ENCODE measurements at regions not wholly inside any gene's neighbourhood (a gene's known extent, or its start where the extent isn't known, plus 50 kb on each side); places are given as distances from the start of the nearest gene placed in this dataset.

DNA sequence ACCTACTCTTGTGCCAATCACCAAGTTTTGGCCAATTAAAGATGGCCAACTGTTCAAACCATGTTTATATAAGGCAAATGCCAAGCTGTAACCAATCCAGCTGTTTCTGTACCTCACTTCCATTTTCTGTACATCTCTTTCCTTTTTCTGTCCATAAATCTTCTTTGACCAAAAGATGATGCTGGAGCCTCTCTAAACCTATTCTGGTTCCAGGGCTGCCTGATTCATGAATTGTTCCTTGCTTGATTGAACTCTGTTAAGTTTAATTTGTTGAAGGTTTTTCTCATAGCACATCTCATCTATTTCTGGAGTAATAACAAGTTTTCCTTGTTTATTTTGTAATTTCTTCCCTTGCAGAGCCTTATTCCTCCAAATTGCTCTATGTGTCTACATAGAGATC lies 115.3 kb upstream of the SMAD3 start:
- no peak for TF ChIP-seq CTCF (IDR thresholded peaks at IDR 0.05; ENCODE audit: low read depth, low read length)
- no peak overlapping the region for H3K4me3 ChIP-seq (ENCODE audit: low read depth, low read length)

DNA sequence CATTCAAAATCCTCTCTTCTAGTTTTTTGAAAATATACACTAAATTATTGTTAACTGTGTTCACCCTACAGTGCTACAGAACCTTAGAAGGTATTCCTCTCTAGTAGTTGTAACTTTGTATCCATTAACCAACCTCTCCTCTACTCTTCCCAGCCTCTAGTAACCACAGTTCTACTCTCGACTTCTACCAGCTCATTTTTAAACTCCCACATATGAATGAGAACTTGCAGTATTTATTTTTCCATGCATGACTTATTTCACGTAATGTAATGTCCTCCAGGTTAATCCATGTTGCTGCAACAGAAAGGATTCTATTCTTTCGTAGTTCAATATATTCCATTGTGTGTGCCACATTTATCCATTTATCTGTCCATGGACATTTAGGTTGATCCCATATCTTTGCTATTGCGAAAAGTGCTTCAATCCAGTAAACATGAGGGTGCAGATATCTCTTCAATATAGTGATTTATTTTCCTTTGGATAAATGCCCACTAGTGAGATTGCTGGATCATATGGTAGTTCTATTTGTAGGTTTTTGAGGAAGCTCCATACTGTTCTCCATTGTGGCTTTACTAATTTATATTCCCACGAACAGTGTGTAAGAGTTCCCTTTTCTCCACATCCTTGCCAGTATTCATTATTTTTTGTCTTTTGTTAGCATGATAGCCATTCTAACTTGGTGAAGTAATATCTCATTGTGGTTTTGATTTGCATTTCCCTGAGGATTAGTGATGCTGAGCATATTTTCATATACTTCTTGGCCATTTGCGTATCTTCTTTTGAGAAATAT lies 113.7 kb upstream of the SMAD3 start:
- no peak overlapping the region for H3K4me3 ChIP-seq (ENCODE audit: low read depth, low read length)
- no peak for TF ChIP-seq CTCF (IDR thresholded peaks at IDR 0.05; ENCODE audit: low read depth, low read length)

DNA sequence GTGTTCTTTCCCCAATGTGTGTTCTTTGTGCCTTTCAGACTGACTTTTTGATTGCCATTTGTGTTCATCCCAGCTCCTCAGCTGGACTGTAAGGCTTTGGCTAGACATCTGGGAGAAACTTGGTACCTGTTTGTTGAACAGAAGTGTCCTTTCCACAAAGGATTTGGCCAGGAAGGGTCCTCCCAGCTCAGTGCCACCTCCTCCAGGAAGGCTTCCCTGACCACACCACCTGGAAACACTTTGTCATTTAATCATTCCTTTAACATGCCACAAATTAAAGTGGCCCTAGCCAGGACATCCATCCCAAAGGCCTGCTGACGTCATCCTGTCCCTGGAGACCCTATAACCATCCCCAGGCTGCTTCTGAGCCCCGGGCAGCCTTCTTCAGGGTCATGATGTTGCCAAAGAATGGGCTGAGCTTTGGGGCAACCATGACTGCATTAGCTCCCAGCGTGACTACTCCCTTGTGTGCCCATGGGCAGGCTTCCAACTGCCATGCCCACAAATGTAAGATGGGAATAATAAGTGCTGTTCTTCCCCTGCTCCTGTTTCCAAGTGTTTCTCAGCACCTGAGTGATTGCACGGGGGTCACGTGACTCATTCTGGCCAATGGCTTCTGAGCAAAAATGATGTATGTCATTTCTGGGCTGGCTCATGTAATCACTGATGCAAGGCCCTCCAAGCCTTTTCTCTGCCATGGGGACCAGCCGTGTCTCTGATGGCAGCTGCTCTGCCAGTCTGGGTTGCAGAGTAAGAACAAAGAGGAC lies 112.5 kb upstream of the SMAD3 start:
- TF ChIP-seq CTCF (IDR thresholded peaks at IDR 0.05; ENCODE audit: low read depth, low read length) = no peak
- no peak overlapping the region for H3K4me3 ChIP-seq (ENCODE audit: low read depth, low read length)

GRCh38 chr15:66953523-66954229 lies 111.7 kb upstream of the SMAD3 start:
- H3K4me3 ChIP-seq (ENCODE audit: low read depth, low read length) = no peak overlapping the region
- TF ChIP-seq CTCF (IDR thresholded peaks at IDR 0.05; ENCODE audit: low read depth, low read length) = no peak

GRCh38 chr15:66954601-66955000 lies 110.8 kb upstream of the SMAD3 start:
- no peak overlapping the region for H3K4me3 ChIP-seq (ENCODE audit: low read depth, low read length)
- no peak for TF ChIP-seq CTCF (IDR thresholded peaks at IDR 0.05; ENCODE audit: low read depth, low read length)

DNA sequence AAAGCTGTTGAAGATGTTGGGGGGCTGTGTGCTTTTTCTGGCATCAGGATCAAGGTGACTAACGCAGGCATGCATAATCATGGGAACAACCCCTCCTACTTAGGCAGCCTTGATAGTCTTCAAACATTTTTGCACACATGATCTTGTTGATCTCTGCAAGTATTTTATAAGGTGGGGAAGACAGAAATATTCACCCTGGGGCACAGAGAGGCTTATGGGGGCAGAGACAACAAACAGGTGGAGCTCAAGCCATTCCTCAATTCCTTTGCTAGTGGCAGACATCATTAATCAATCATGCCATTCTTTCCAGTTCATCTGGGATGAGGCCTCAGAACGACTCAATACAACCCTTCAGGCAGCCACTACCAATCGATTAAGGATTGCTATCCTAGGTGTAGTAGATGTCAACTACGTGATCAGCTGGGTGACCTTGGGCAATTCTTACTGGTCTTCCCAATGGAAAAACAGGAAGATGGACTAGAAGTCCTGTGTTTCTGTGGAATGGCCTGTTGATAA lies 110.3 kb upstream of the SMAD3 start:
- no peak overlapping the region for H3K4me3 ChIP-seq (ENCODE audit: low read depth, low read length)
- no peak for TF ChIP-seq CTCF (IDR thresholded peaks at IDR 0.05; ENCODE audit: low read depth, low read length)

Measured in WI38 (cell line).